ENCODE measurements at regions not wholly inside any gene's neighbourhood (a gene's known extent, or its start where the extent isn't known, plus 50 kb on each side); places are given as distances from the start of the nearest gene placed in this dataset.
"Not testable (repeated sequence)": the region's sequence is repeated elsewhere in the genome, so short reads cannot be mapped to it uniquely, and the experiment has no call there.

DNA sequence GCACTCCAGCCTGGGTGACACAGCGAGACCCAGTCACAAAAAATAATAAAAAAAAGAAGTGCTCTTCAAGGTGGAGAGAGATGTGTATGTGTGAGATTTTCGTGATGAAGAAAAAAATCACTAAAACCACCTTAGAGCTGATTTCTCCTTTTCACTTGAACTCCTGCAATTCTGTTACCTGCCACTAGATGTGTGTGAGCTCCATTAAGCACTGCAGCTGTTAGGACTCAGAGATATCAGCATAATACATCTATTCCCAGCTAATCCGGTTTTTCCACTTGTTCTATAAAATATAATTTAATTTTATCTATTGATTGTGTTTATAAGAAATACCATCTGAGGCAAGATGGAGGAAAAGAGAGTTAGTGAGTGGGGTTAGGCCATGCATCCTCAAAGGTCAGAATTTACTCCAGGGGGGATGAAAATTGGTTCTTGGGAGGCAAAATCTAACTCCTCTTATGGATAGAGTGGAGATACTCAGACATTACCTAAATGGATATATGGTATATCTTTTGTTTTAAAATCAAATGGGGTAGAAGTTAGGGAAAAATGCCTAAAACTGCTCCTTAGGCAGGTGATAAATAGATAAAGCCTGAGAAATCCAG, 152.7 kb downstream of the IL20RB start:
- in situ Hi-C loops (cut with HindIII; ENCODE audit: low sequenced_read_pairs): loop anchor here (25.0 kb wide), 1 partner anchor 852 kb away; no protein-coding TSS in a partner anchor

DNA sequence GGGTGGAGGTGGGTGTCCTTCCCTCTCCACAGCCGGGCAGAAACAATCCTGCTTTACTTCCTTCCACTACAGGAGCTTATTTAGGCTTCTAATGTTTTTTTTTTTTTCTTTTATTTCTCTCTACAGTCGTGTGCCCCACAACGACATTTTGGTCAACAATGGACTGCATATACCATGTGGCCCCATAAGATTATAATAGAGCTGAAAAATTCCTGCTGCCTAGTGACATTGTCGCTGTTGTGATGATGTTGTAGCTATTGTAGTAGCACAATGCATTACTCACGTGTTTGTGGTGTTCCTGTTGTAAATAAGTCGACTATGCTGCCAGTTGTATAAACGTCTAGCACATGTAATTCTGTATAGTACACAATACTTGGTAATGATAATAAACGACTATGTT, 153.7 kb downstream of the IL20RB start:
- in situ Hi-C loops (cut with HindIII; ENCODE audit: low sequenced_read_pairs): loop anchor here (25.0 kb wide), 1 partner anchor 851 kb away; no protein-coding TSS in a partner anchor

DNA sequence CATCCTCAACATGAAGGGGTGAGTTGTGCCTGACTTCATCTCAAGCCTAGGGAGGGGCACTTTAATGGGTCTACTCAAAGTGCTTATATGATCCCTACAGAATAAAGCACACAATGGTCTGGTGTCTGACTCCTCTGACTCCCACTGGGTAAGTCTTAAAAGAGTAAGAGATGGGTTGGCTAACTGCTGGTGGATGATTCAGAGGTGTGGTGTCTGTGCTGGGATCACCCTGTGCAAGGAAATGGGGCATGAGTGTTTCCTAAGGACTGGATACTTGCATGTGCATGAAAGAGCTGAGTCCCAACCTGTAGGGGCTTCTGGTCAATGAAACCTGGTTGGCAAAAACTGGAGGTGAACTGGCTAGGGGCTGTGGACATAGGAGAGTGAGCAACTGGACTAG, 158.8 kb downstream of the IL20RB start:
- in situ Hi-C loops (cut with HindIII; ENCODE audit: low sequenced_read_pairs): loop anchor here (25.0 kb wide), 1 partner anchor 846 kb away; no protein-coding TSS in a partner anchor

DNA sequence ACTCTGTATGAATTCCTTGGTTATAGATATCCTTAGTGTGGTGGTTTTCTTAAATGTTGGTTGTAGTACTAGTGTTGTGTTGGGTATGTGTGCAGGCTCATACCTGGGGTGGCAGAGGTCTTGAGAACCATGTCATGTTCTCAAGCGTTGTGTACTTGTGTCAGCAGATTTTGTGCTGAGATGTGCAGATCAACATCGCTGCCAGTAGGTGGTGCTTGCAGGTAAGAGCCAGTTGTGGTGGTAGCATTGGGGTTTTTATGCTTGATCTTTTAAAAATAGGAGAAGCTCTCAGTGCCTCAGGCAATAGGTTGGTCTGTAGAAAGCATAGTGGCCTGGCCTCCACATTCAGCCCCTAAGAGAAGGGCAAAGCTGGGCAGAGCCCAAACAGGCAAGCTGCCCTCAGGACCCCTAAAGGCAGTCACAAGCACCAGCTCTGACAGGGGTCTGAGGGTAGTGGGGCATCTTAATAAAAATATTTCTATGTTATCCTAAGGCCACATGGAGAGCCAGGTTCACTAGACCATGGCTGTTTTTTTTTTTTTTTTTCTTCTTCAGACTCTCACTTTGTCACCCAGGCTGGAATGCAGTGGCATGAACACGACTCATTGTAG, 164.0 kb downstream of the IL20RB start:
- in situ Hi-C loops (cut with HindIII; ENCODE audit: low sequenced_read_pairs): loop anchor here (25.0 kb wide), 1 partner anchor 840 kb away; no protein-coding TSS in a partner anchor

DNA sequence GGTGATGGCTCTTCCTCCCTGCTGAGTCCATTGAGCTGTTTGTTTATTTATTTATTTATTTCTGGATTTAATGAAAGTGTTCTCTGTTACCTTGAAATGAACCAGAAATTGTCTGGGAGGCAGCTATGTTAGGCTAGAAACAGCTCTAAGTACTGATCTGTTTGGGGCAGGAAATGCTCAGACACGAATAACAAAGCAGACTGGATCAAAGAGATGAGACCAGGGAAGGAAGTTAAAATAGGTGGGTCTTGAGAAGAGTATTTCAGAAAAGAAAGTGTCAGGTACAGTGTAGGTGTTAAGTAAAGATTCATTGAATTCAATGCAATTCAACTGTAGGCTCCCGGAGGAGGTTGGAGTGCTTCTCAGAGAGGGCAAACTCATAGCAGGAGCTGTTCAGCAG, 173.3 kb downstream of the IL20RB start:
- in situ Hi-C loops (cut with HindIII; ENCODE audit: low sequenced_read_pairs): no loop called here

DNA sequence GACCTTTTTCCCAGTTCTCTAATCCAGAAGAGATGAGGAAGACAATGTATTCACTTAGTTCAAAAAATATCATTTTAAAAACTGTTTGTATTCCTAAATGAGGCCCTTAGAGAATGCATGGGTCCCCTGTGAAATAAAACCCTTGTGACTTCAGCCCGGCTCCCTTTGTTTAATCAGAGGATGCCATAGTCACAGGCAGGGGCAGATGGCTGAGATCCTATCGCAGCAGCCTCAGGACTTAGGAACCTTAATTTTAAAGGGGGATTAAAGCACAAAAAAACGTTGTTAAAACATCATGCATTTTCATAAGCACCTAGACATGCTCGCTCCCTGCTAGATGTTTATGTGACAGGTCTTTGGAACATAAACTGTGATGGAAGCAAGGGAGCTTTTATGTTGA, 176.6 kb downstream of the IL20RB start:
- in situ Hi-C loops (cut with HindIII; ENCODE audit: low sequenced_read_pairs): no loop called here

DNA sequence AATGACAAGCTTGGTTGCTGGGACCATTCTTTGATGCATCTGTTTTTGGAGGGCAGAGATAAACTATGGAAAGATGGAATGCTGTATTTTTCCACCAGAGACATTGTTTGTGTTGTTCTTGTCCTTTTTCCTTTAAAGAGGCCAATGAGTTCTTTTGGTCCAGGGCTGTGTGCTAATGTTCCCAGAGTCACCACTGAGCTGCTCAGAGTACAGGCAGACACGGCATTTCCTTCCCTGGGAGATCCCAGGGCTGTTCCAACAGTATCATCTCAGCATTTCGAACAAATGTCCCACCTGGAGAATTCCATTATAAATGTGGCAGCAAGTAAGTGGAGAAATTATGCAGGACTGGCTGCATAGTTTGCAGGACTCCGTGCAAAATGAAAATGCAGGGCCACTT, 190.6 kb downstream of the IL20RB start:
- in situ Hi-C loops (cut with HindIII; ENCODE audit: low sequenced_read_pairs): no loop called here

DNA sequence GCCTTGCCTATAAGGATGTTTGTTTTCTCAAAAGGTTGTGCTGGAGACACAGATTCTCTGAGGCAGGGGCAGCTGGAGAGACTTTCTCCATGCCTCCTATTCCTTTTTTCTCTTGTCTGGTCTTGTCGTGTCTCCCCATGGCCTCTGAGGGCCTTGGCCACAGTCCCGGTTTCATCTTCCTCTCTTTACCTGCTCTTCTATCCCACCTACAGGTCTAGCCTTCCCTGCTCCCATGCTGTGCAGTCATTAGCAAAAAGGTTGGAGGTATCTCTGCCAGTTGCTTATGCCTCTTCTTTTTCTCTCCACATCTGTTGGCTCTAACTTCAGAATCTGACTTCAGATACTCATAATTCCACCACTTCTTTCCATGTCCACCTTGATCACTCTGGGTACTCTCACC, 191.1 kb downstream of the IL20RB start:
- in situ Hi-C loops (cut with HindIII; ENCODE audit: low sequenced_read_pairs): no loop called here

DNA sequence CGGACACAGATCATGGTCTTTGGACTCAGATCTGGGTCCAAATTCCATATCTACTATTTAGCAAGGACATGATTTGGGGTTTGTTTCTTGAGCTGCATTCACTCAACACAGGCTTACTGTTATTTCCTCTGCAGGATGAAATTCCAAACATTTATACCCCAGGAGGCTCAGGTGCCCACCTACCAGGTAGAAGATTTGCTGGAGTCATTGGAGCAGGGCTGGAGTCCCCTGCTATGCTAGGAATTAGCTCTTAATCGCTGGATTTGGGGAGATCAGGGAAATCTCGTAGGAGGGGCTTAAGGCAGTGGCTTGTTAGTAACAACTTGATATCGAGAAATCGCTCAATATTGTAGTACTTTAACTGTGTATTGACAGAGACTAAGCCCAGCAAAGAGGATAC, 193.0 kb downstream of the IL20RB start:
- in situ Hi-C loops (cut with HindIII; ENCODE audit: low sequenced_read_pairs): no loop called here

DNA sequence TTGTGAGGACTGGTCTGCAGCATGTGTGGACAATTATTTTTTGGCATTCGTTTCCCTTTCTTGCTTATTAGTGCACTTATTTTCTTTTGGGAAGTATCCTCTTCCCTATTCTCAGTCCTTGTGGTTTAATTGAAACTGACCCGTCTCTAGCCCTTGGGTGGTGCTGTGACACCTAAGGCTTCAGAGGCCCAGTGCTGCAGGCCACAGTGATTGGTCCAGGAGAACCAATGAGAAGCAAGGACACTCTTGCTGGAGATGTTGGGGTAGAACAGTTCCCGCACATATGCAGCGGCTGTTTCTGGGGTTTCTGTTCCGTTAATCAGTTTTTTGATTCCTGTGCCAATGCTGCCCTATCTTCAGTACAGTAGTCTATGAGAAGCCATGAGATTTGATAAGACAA, 195.3 kb downstream of the IL20RB start:
- in situ Hi-C loops (cut with HindIII; ENCODE audit: low sequenced_read_pairs): not testable (repeated sequence)

DNA sequence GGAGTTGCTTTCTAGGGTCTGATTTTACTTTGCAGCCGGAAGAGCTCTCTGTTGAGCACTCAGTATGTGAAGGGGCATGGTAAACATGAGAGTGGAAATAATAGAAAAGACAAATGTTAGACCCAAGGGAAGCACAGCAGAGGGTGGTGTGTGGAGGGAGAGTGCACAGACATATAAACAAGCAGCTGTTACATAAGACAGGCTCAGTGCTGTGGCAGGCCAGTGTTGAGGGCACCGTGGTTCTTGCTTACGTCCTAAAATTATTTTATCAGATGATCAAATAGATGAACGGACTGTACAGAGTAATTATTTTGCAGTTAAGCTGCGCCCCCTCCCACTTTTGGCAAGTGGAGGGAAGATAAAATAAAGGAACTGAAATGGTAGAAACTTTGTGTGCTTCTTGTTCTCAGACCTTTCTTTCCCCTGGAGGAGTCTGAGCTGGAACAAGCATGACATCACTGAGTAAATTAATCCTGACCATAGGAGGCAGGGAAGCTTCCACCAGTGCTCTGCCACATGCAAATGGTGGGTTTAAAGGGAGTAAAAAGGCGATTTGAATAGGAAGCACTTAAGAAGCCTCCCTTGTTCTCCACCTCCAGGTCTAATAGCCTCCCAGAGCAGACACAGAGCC, 205.6 kb downstream of the IL20RB start:
- in situ Hi-C loops (cut with HindIII; ENCODE audit: low sequenced_read_pairs): no loop called here

DNA sequence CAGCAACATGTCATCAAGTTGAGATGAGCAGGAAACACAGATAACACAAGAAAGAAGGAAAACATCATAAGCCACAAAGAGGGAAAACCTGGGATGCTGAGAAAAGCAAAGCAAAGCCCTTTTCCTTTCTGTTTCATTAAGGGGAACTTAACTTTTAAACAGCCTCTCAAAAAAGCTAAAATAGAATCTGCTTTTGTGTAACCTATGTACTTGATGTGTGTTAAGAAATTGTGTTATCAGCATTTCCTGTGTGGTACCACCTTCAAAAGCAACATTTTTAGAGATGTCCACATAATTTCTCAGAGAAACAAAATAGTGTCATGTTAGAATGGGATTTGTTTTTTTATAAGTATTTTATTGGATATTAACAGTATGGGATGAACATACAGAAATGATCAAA, 206.2 kb downstream of the IL20RB start:
- in situ Hi-C loops (cut with HindIII; ENCODE audit: low sequenced_read_pairs): no loop called here

DNA sequence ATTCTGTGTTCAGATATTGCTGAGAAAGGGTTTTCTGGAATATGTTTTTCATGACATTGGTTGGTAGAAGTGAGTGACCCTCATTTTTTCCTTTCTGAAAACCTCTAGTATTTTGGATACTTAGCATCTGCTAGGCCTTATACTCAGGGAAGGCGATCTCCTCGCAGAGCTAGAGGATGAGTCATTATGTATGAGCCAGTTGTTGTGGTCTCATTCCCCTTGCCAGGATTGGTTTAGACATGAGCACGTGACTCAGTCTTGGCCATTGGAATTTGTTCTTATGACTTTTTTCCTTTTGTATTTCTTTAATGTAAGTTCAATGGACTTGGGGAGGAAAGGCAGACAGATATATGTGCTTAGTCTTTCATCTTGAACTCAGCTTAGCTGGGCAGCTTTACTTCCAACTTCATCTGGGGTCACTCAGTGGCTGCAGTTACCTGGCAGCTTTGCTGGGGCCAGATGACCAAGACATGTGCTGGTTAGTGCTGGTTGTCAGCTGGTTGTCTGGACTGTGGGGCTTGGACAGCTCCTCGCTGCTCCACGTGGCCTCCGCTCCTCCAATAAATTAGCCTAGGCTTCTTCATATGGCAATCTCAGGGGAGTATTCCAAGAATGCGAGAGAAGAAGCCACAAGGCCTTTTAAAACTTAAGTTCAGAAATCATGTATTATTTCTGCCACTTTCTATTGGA, 207.5 kb downstream of the IL20RB start:
- in situ Hi-C loops (cut with HindIII; ENCODE audit: low sequenced_read_pairs): no loop called here

DNA sequence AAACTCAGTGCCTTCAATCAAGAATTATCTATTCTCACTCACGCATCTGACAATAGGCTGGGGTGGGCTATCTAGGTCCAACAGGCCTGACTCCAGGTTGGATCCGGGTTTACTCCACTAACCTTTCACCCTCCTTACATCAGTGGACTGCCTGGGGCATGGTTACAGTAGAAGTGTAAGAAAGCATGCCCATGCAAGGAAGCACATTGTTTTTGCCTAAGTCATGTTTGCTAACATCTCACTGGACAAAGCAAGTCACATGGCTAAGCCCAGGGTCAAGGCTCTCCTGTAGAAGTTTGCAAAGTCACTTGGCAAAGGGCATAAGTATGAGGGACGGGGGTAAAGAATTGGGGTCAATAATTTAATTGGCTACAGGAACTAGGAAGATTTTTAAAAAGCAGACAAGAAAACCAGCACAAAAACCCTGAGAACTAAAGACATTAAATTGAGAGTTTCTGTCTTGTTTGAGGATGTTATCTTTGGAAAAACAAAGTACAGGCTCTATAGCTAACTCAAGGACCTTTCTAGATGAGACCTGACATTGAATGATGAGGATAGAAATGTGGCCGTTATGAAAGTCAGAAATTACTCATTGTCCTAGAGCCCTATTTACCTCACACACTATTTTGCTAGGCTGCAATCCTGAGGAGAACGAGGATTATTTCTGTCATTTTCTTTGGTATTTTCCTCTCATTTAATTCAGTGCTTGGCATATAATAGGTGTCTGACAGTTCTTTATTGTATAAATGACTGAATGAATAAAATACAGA, 214.2 kb downstream of the IL20RB start:
- in situ Hi-C loops (cut with HindIII; ENCODE audit: low sequenced_read_pairs): no loop called here

DNA sequence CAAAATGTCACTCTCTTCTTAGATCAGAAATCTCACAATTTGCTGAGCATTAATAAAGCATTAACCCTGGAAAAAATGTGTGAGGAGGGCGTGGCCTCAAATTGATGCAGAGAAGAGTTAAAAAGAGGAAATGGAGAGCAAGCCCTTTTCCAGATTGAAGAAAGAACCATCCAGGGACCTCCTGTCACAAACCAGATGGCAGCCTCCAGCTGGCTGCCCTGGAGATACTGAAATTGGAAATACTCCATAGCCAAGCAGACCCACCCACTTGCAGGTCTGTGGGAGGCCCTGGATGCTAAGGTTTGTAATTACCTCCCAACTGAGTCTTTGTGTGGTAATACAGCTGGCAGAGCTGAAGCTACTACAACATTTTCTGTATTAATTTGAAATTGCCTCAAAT, 214.9 kb downstream of the IL20RB start:
- in situ Hi-C loops (cut with HindIII; ENCODE audit: low sequenced_read_pairs): no loop called here

DNA sequence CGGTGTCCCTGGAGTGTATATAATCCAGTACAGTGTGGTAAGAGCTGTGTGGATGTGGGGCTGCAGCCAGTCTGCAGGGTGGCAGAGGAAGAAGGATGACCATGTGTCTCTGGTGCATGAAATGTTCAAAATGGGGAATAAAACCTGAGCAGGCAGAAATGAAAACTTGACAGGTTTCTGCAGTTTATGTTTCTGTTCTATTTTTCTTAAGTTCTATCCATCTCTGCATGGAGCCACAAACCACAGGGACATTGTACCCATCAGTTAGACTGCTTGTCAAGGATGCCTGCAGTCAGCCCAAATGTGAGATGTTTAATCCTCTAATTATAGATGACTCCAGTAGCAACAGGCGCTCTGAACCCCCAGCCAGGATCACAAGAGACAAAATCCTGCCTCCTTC, 216.7 kb downstream of the IL20RB start:
- in situ Hi-C loops (cut with HindIII; ENCODE audit: low sequenced_read_pairs): no loop called here

DNA sequence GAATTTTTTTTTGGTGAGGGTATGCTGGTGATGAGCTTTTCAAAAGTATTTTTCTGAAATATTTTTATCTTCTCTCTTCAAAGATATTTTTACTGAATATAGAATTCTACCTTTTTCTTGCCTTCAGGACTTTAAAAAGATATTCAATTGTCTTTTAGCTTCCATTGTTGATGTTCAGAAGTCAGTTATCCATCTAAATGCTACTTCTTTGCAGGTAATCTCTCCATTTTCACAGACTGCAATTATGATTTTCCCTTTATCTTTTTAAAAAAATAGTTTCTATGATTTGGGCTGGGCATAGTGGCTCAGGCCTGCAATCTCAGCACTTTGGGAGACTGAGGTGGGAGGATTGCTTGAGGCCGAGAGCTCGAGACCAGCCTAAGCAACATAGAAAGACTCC, 222.4 kb downstream of the IL20RB start:
- in situ Hi-C loops (cut with HindIII; ENCODE audit: low sequenced_read_pairs): no loop called here

DNA sequence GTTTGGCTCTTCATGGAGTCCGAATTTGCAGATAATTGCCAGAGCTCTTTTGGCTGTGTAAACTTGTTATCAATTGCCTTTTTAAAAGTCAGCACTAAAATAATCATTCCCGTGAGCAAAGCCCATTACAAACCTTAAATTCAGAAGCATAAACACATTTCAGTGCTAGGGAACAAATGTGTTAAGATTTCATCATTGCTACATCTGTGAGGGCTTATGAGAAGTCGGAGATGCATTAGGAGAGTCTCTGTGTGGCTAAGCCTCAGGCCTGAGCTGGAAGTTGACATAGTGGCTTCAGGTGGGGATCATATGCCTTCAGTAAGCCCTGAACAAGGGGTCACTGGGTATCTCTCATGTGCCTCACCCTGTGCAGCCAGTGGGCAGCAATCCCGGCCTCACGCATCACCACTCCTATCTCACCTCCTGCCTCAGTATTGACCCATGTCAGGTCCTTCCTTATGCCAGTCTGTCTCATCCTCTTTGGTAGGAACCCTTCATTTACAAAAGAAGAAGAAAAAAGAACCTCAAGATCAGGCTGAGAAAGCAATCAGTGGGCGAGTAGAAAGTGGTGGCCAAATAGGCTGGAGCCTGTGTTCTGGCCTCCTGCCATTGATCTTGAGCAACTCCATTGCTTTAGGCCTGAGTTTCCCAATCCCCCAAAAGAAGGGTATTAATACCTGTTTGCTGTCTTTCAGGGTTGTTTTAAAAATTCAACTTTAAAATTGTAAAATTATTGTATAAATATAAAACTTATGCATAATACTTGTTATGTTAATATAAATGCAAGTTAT, 233.5 kb downstream of the IL20RB start:
- in situ Hi-C loops (cut with HindIII; ENCODE audit: low sequenced_read_pairs): no loop called here

DNA sequence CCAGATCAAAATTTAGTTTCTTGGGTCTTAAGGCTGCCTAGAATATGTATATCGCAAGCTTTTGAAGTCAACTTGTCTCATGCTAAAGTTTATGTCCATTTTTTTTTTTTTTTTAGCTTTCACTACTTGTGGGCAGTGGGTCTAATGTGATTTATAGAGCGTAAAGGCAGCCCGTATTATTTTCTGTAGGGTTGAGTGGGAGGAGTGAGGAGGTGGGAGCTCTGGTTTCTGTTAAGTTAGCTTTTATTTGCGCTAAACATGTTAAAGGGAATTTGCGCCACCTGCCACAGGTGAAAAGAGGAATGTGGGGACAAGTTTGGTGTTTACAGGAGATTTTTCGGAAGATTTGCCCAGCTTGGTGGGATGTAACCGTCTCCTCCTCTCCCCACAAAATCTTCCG, 234.2 kb downstream of the IL20RB start:
- in situ Hi-C loops (cut with HindIII; ENCODE audit: low sequenced_read_pairs): no loop called here

DNA sequence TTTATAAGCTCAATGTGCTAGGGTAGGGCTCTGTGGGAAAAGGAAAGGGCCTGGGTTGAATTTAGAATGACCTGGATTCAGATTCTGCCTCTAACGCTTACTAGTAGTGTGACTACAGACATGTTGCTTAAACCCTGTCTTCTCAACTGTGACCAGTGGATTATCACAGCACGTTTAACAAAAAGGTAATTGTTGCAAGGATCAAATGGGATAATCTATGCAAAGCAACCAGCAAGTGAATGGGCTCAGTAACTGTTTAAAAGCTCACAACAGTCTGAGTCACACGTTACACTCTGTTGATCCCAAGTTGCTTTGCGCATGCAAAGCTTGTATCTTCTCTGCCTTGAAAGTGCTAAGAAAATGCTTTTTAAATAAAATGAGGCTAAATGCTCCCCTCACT, 236.5 kb downstream of the IL20RB start:
- in situ Hi-C loops (cut with HindIII; ENCODE audit: low sequenced_read_pairs): no loop called here
